Right renal pelvis (tissue), 4 donors: ENCODE measurements at regions not wholly inside any gene's neighbourhood (a gene's known extent, or its start where the extent isn't known, plus 50 kb on each side); places are given as distances from the start of the nearest gene placed in this dataset.

Experiments used
- DNase-seq, 4 donors: peaks; one replicate each; pipeline ENCODE4 v3.0.0-alpha.2; 2013; ENCODE audit warnings: low read depth in 4 of 4, low spot score in 3 of 4, missing footprints in 1 of 4

- no peak for DNase-seq
Measured at GRCh38 chr21:26412885-26413284, 160.2 kb downstream of the CYYR1 start.

GRCh38 chr21:26409735-26410134 lies 163.4 kb downstream of the CYYR1 start:
- no peak for DNase-seq

- no peak for DNase-seq
Measured at GRCh38 chr21:26408511-26408910, 164.6 kb downstream of the CYYR1 start.

- no peak for DNase-seq
Measured at GRCh38 chr21:26406526-26406925, 166.6 kb downstream of the CYYR1 start.

- DNase-seq: no peak
Measured at GRCh38 chr21:26405735-26406361, 167.2 kb downstream of the CYYR1 start.

- no peak for DNase-seq
Measured at GRCh38 chr21:26405071-26405470, 168.0 kb downstream of the CYYR1 start.

GRCh38 chr21:26404288-26404687 lies 168.8 kb downstream of the CYYR1 start:
- no peak for DNase-seq

- no peak for DNase-seq
Measured at GRCh38 chr21:26403321-26403720, 169.8 kb downstream of the CYYR1 start.

GRCh38 chr21:26397545-26397944 lies 175.5 kb downstream of the CYYR1 start:
- DNase-seq: no peak

- no peak for DNase-seq
Measured at GRCh38 chr21:26394341-26394740, 178.7 kb downstream of the CYYR1 start.

GRCh38 chr21:26391166-26391565 lies 181.9 kb downstream of the CYYR1 start:
- no peak for DNase-seq

- DNase-seq: no peak
Measured at GRCh38 chr21:26389971-26390641, 183.0 kb downstream of the CYYR1 start.

- no peak for DNase-seq
Measured at GRCh38 chr21:26388731-26389231, 184.3 kb downstream of the CYYR1 start.

GRCh38 chr21:26385721-26386120 lies 187.4 kb downstream of the CYYR1 start:
- no peak for DNase-seq

GRCh38 chr21:26379561-26379960 lies 193.5 kb downstream of the CYYR1 start:
- no peak for DNase-seq

GRCh38 chr21:26377111-26377694 lies 195.9 kb downstream of the CYYR1 start:
- DNase-seq: no peak

GRCh38 chr21:26374817-26375216 lies 198.3 kb downstream of the CYYR1 start:
- DNase-seq: no peak

GRCh38 chr21:26368591-26369320 lies 198.2 kb upstream of the APP start:
- no peak for DNase-seq

GRCh38 chr21:26366781-26367180 lies 196.2 kb upstream of the APP start:
- no peak for DNase-seq

- no peak for DNase-seq
Measured at GRCh38 chr21:26365849-26366248, 195.3 kb upstream of the APP start.

GRCh38 chr21:26351661-26352060 lies 181.1 kb upstream of the APP start:
- DNase-seq: no peak
